ENCODE measurements at regions not wholly inside any gene's neighbourhood (a gene's known extent, or its start where the extent isn't known, plus 50 kb on each side); places are given as distances from the start of the nearest gene placed in this dataset.

- TF ChIP-seq ZNF384 (IDR thresholded peaks at IDR 0.05): no peak
- no peak for TF ChIP-seq NFRKB (IDR thresholded peaks at IDR 0.05)
- TF ChIP-seq BHLHE40 (IDR thresholded peaks at IDR 0.05; ENCODE audit: borderline replicate concordance): no peak
- no peak for TF ChIP-seq ELF4 (IDR thresholded peaks at IDR 0.05)
- no peak for TF ChIP-seq HDGF (IDR thresholded peaks at IDR 0.05; ENCODE audit: borderline replicate concordance)
- no peak for TF ChIP-seq L3MBTL2 (conservative IDR thresholded peaks at IDR 0.05)
- no peak for TF ChIP-seq TARDBP (IDR thresholded peaks at IDR 0.05)
- TF ChIP-seq FOXK2 (IDR thresholded peaks at IDR 0.05): no peak
- no peak for TF ChIP-seq SP1 (IDR thresholded peaks at IDR 0.05)
- TF ChIP-seq LEF1 (IDR thresholded peaks at IDR 0.05; ENCODE audit: borderline replicate concordance): no peak
- no peak for TF ChIP-seq ARNT (IDR thresholded peaks at IDR 0.05)
- no peak for TF ChIP-seq SUZ12 (IDR thresholded peaks at IDR 0.05)
- no peak for TF ChIP-seq FOXM1 (IDR thresholded peaks at IDR 0.05; ENCODE audit: borderline replicate concordance)
- TF ChIP-seq FOXA1 (IDR thresholded peaks at IDR 0.05): no peak
These were observed 363.3 kb downstream of the ARL4A start for GRCh38 chr7:13050703-13051102.

Measured in HEK293T (cell line).